ENCODE measurements at regions not wholly inside any gene's neighbourhood (a gene's known extent, or its start where the extent isn't known, plus 50 kb on each side); places are given as distances from the start of the nearest gene placed in this dataset.

GRCh38 chr7:25926451-25926850, 225.5 kb upstream of the NFE2L3 start:
- H3K36me3 Mint-ChIP-seq (ENCODE audit: unreplicated experiment): peaks cover 13% of the 10 kb centered on the region
- peaks cover 2% of the 10 kb centered on the region for H3K27me3 Mint-ChIP-seq (ENCODE audit: unreplicated experiment)
- H3K4me1 Mint-ChIP-seq (ENCODE audit: low read depth, unreplicated experiment): no peaks in the 10 kb centered on the region
- H3K27ac Mint-ChIP-seq (ENCODE audit: unreplicated experiment): no peak overlapping the region
- no peaks in the 10 kb centered on the region for H3K9me3 Mint-ChIP-seq (ENCODE audit: unreplicated experiment)
- TF ChIP-seq, protein P1, sequence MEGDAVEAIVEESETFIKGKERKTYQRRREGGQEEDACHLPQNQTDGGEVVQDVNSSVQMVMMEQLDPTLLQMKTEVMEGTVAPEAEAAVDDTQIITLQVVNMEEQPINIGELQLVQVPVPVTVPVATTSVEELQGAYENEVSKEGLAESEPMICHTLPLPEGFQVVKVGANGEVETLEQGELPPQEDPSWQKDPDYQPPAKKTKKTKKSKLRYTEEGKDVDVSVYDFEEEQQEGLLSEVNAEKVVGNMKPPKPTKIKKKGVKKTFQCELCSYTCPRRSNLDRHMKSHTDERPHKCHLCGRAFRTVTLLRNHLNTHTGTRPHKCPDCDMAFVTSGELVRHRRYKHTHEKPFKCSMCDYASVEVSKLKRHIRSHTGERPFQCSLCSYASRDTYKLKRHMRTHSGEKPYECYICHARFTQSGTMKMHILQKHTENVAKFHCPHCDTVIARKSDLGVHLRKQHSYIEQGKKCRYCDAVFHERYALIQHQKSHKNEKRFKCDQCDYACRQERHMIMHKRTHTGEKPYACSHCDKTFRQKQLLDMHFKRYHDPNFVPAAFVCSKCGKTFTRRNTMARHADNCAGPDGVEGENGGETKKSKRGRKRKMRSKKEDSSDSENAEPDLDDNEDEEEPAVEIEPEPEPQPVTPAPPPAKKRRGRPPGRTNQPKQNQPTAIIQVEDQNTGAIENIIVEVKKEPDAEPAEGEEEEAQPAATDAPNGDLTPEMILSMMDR (IDR thresholded peaks at IDR 0.05; ENCODE audit: partially characterized antibody, unreplicated experiment): no peak
- DNase-seq: no peak
- no peak overlapping the region for H3K4me3 Mint-ChIP-seq (ENCODE audit: unreplicated experiment)

DNA sequence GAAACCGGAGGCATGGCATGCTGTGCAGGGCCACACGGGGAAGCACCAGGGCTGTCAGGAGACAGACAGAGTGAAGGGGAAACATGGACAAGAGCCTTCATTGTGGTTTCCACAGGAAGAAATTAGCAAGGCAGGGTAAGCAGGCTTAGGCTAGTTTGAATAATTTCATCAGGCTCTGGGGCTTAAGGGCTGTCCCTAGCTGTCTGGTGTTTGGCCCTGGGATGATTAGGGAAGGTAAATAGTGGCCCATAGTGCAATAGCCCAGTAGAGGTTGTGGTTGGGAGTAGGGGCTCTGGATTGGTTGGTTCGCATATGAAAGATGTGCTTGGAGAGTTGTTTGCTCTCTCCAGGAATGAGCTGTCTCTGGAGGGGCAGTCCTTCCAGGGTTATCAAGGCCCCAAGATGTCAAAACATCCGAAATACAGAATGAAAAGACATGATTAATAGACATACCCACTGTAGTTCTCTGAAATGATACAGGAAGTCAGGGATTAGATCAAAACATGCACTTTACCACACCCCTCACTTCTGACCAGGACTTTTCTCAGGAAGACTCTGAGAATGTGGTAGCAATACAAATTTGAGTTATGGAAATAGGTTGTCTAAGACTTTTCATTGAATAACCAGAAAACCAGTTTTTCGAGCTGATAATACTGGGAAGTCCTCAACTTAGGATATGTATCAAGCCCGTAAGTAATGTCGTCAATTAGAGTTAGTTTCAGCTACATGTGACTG, 224.9 kb upstream of the NFE2L3 start:
- Mint-ChIP-seq H3K9me3 (ENCODE audit: unreplicated experiment) (no peaks in the 10 kb centered on the region), H3K4me3 (ENCODE audit: unreplicated experiment) (no peak overlapping the region), H3K36me3 (ENCODE audit: unreplicated experiment) (peaks cover 13% of the 10 kb centered on the region), H3K27me3 (ENCODE audit: unreplicated experiment) (peaks cover 2% of the 10 kb centered on the region), H3K4me1 (ENCODE audit: low read depth, unreplicated experiment) (no peaks in the 10 kb centered on the region), H3K27ac (ENCODE audit: unreplicated experiment) (no peak overlapping the region)
- TF ChIP-seq, protein P1 (IDR thresholded peaks at IDR 0.05; ENCODE audit: partially characterized antibody, unreplicated experiment): no peak
- no peak for DNase-seq

DNA sequence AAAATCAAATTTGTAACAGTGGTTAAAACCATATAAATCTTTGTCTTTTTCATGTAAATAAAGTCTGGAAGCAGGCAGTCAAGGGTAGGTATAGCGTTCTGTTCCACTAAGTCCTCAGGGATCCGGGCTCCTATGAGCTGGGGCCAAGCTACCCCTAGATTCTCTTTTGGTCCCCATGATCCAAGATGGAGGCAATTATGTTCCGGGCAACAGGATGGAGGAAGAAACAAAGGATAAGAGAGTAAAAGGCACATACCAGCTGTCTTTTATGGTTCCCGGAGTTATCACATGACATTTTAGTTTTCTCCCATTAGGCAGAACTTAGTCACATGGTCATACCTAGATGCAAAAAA, 224.4 kb upstream of the NFE2L3 start:
- Mint-ChIP-seq H3K27me3 (ENCODE audit: unreplicated experiment) (peaks cover 2% of the 10 kb centered on the region), H3K9me3 (ENCODE audit: unreplicated experiment) (no peaks in the 10 kb centered on the region), H3K4me1 (ENCODE audit: low read depth, unreplicated experiment) (no peaks in the 10 kb centered on the region), H3K4me3 (ENCODE audit: unreplicated experiment) (no peak overlapping the region), H3K36me3 (ENCODE audit: unreplicated experiment) (peaks cover 12% of the 10 kb centered on the region), H3K27ac (ENCODE audit: unreplicated experiment) (no peak overlapping the region)
- DNase-seq: no peak
- TF ChIP-seq, protein P1 (IDR thresholded peaks at IDR 0.05; ENCODE audit: partially characterized antibody, unreplicated experiment): no peak

DNA sequence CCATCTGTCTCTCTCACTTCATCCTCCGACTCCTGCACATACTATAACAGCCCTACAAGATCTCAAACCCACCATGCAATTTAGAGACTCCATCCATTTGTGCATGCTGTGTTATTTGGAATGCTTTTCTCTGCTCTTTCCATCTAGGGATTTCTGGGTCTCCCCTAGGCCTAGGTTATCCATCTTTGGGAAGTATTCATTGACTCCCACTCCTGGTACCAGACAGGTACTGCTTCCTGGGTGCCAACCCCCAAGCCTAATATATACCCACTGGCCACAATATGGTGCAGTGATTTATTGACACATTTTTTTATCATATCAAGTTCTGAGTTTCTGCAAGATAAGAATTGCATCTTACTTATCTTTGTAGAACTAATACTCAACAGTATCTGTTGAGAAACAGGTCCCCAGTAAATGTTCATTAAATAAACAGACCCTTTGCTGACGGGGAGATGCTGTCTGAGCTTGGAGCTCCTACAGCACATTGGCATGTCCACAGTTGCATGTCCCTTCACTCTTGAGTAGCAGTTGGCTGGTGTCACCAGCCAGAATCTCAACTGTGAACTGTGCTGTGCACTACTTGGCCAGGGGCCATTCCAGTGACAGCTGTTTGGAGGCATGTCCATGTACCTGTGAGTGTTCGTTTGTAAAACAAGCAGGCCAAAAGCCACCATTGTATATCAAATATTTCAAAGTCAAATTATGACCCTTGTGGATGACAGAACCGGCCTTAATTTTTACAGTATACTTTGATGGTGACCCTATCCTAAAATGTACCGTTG, 223.3 kb upstream of the NFE2L3 start:
- no peak overlapping the region for H3K4me3 Mint-ChIP-seq (ENCODE audit: unreplicated experiment)

More for the DNA sequence above, 223.3 kb upstream of the NFE2L3 start:
- Mint-ChIP-seq H3K9me3 (ENCODE audit: unreplicated experiment) (no peaks in the 10 kb centered on the region), H3K27ac (ENCODE audit: unreplicated experiment) (no peak overlapping the region), H3K4me1 (ENCODE audit: low read depth, unreplicated experiment) (no peaks in the 10 kb centered on the region), H3K36me3 (ENCODE audit: unreplicated experiment) (peaks cover 23% of the 10 kb centered on the region), H3K27me3 (ENCODE audit: unreplicated experiment) (peaks cover 2% of the 10 kb centered on the region)
- TF ChIP-seq, protein P1 (IDR thresholded peaks at IDR 0.05; ENCODE audit: partially characterized antibody, unreplicated experiment): no peak
- DNase-seq: no peak

Measured in glutamatergic neuron (in vitro differentiated cells).